GM19324 (cell line): ENCODE measurements at regions not wholly inside any gene's neighbourhood (a gene's known extent, or its start where the extent isn't known, plus 50 kb on each side); places are given as distances from the start of the nearest gene placed in this dataset.
"Not testable (repeated sequence)": the region's sequence is repeated elsewhere in the genome, so short reads cannot be mapped to it uniquely, and the experiment has no call there.

Source experiments
- ATAC-seq: cut with Tn5 transposase; IDR thresholded peaks from one replicate; pipeline ENCODE4 v1.9.1; 2021; ENCODE audit warnings: mild to moderate bottlenecking, moderate library complexity; ENCODE audit not compliant: unreplicated experiment, low FRiP score

DNA sequence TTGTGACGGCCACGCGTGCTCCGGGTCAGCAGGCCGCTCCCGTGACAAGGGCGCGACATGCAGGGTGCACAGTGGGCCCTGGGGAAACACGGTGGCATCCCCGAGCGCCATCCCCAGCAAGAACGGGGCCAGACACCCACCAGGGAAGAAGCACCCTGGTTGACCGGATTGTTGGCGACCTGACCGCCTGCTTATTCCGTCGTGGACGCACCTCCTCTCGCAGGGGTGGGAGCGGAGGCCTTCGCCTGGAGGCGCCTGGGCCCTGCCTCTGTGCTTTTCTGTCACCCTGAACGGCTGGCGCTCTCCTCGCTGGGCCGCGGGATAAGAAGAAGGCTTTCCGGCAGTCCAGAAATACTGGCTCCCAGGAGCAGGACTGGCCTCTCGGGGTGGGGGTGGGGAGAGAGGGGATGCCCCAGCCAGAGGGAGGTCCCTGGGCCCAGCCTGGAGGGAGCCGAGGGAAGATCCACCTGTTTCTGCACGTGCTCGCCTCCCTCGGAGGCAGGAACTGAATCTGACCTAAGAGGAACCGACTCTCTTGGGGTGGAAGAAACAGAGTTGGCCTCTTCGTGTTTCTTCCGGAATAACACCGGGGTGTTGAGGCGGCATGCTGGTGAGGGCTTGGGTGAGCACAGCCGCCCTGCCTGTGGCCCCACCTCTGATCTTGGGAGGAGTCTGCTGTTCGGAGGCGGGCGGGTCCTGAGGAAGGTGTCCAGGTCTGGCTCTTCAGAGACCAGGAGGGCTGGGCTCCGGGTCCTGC lies 4394.2 kb upstream of the TPTE start:
- not testable (repeated sequence) for ATAC-seq

DNA sequence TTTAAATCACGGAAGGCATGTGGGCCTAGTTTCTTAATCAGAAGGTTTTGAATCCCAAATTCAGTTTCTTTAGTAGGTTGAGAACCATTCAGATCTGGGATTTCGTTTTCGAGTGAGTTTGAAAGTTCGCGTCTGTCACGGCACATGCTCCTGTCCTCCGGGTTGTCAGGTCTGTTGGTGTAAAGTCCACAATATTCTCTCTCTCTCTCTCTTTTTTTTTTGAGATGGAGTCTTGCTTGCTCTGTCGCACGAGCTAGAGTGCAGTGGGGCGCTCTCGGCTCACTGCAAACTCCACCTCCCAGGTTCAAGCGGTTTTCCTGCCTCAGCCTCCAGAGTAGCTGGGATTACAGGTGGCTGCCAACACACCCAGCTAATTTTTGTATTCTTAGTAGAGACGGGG lies 4390.6 kb upstream of the TPTE start:
- not testable (repeated sequence) for ATAC-seq

DNA sequence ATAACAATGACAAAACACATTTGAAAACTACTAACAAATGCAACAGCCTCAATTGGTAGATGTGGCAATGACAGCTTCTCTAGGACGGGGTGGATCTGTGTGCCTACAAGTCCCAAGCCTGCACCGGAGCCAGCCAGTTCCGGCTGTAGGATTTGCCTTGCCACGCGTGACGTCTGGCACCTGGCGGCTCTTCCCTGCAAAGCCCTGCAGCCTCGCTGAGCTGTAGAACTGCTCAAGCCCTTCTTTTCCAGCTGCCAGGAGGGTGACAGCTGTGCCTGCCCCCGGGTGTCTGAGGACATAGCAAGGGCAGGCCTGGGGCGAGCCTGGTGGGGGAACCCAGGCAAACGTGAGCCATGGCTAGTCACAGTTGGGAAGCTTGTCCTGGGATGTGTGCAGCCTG lies 4388.0 kb upstream of the TPTE start:
- not testable (repeated sequence) for ATAC-seq

DNA sequence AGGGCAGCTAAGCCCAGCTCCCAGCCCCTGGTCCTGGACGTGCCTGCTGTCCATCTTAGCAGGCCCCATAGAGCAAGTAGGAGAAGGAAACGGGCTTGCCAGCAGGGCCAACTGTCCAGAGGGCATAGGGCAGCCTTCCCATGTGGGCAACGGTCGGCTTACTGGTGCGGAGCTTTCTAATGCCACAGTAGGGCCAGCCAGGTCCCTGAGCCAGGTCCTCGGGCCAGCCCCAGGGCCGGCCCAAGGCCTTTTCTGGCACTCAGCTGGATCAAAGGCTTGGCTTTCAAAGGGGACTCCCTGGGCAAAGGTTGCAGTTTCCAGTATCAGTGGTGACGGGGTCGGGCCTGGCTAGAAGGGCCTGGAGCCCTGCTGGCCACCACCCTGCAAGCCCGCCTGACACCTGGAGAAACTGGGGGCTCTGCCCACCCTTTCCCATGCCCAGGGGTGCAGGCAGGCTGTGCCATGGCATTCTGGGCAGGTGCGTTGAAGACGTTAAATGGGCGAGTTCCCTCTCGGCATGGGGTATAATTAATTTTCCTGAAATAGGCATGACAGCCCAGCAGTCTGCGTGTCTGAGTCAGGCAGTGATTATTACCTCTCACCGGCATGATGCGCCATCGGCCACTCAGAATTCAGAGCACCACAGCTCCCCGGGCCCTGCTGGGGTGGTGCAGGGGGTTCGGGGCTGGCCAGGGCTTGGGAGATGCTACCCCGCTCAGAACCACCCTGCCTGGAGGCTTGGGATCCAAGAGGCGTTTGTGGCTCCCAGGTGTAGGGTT lies 4387.3 kb upstream of the TPTE start:
- ATAC-seq = not testable (repeated sequence)

DNA sequence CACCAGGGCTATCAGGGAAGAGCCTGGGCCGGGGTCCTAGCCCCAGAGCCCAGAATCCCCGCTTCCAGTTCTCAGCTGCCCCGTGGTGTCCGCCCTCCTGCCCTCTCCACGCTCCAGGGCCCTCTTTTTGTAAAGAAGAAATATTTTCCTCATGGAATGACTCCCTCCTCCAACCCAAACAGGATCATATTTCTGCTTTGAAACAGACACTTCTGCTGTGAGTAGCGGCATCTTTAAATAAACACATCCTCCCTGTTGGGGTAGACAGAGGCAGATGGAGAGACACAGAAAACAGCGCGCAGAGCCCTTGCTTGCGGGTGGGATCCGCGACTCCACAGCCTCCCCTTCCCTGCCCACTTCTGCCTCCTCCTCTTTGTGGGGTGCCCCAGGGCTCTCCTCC lies 4384.7 kb upstream of the TPTE start:
- ATAC-seq = not testable (repeated sequence)

DNA sequence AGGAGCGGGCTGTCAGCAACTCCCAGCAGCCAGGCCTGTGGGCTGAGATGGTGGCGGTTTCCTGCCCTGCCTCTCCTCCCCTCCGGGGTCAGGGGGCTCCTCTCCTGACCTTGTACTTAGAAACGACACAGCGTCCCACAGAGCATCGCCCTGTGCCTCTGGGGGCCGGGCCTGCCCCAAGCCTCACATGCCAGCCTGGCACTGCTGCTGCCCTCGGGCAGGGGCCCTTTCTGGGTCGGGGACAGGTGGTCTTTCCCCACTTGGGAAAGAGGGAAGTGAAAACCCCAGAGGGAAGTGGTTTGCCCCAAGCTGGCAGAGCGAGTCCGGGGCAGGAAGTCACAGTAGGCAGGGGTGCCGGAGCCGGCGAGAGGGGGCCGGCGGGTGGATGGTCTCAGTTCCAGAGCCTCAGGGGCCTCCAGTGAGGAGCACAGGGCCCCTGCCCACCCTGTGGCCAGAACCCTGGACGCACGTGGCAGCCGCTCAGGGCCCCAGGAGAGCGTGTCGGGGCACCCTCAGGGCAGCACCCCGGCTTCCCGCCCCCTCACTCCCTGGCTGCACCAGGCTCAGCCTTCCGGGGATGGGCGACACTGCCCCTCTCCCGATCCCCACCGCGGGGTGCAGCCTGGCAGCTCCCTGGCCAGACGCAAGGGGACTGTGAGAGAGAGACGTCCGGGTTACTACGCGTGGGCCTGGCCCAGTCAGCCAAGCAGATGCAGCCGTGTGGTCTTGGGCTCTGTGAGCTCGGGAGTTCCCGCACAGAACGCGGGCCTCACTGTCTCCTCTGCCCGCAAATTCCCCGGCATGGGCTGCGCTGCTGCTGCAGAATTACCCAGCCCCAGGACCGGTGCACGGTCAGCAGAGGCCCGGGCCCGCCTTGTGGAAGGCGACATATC lies 4382.9 kb upstream of the TPTE start:
- ATAC-seq = not testable (repeated sequence)

DNA sequence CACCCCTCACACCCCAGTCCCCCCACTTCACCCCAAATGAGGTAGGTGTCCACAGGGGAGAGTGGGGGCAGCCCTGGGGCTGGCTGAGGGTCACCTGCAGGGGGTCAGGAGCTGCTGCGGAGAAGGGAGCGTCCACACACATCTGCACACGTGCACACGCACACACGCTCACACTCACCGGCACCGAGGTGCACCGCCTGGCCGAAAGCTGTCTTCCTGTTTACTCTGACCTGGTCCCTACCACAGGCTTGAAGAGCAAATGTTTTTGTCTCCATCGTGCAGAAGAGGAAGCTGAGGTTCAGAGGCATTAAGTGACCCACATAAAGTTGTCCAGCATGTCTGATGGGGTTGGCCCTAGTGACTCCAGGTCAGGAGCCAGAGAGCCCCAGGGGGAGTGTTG lies 4382.1 kb upstream of the TPTE start:
- not testable (repeated sequence) for ATAC-seq

DNA sequence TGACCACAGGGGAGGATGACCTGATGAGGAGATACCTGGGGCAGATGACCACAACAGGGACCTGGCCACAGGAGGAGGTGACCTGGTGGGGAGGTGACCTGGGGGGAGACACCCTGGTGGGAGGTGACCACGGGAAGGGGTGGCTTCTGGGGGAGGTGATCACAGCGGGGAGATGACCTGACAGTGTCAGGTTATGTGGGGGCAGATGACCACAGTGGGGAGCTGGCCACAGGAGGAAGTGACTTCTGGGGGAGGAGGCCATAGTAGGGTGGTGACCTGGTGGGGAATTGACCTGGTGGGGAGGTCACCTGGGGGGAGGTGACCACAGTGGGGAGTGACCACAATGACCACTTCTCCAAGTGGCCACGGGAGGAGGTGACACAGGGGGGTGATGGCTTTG lies 4381.5 kb upstream of the TPTE start:
- not testable (repeated sequence) for ATAC-seq

DNA sequence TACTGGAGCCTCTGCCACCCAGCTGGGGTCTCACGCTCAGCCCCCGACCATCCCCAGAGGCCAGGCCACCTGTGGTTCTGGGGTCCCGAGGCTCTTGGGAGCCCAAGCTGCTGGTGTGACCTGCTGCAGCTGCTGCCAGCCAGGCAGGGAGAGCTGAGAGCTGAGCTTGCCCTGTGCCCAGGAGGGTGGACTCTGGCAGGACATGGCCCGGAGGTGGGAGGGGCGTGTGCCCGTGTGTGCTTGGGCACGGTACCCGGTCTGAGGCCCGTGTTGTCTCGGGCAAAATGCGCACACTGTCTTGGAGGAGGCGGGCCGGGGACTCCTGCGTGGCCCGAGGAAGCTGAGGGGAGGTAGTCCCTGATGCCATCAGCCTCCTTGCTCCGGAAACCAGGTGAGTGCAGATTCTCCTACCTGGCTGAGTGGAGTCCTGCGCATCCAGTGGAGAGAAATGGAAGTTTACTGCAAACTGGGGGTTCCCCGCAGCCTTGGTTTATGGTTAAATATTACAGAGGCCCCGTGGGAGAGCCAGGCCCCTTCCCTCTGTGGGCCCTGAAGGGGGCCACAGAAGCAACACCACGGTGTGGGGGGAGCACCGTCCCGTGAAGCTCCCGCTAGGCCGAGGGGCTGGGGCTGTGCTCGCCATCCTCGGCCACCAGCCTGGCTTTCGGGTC lies 4380.8 kb upstream of the TPTE start:
- not testable (repeated sequence) for ATAC-seq

DNA sequence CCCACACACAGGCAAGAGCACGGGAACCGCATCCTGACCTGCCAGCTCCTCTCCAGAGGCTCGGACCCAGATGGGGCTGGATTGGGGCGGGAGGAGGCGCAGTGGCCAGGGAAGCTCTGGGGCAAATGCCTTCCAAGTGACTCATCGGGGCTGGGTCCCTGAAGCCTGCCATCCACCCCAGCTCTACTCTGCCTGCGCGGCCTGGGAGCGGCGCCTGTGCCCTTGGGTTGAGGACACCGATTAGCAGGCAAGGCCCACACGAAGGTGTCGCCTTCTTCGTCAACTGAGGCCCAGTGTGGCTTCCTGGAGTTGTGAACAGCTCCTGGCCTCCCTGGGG lies 4380.3 kb upstream of the TPTE start:
- not testable (repeated sequence) for ATAC-seq

DNA sequence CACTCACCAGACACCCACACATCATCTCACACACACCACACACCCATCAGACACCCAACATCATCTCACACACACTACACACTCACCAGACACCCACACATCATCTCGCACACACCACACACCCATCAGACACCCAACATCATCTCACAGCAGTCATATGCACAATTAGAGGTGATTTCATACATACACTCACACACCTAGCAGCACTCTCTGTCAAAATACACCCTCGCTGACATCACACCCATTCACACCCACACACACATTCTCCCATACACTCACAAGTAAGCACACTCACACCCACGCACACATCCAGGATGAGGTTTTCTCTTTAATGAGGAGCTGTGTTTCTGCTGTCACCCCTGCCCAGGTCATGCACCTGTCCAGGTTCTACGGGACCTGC lies 4368.2 kb upstream of the TPTE start:
- not testable (repeated sequence) for ATAC-seq

DNA sequence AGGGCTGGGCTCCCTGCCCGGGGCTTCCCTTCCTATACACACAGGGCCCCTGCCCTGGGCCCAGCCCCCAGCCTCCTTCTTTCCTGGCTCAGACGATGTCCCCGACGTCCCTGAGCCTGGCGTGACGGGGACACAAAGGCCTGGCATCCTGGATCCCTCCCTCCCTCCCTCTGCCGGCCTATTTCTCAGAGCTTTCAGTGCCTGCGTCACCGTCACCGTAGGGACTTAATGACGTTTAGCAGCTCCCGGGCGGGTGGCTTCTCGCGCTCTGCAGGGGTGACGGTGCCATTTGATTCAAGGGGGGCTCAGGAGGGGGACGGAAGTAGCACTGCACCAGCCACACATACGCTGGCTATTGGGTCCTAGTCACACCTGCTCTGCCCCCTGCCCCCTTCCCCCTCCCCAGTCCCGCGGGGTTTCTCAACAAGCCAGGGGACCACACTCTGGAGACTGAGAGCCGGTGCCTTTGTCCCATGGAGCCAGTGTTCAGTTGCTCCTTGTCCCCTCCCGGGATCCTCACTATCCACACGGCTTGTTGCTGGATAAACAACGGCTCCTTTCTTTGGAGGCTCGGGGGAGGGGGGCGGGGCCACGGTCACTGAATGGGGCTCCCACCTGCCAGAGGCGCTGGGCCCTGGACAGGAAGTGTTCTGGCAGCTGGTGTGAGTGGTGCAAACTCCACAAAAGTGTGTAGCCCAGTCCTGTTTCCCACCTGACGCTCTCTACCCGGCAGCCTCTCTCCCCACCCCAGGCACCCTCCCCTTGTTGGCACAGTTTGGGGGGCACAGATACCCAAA lies 4366.7 kb upstream of the TPTE start:
- ATAC-seq = not testable (repeated sequence)

DNA sequence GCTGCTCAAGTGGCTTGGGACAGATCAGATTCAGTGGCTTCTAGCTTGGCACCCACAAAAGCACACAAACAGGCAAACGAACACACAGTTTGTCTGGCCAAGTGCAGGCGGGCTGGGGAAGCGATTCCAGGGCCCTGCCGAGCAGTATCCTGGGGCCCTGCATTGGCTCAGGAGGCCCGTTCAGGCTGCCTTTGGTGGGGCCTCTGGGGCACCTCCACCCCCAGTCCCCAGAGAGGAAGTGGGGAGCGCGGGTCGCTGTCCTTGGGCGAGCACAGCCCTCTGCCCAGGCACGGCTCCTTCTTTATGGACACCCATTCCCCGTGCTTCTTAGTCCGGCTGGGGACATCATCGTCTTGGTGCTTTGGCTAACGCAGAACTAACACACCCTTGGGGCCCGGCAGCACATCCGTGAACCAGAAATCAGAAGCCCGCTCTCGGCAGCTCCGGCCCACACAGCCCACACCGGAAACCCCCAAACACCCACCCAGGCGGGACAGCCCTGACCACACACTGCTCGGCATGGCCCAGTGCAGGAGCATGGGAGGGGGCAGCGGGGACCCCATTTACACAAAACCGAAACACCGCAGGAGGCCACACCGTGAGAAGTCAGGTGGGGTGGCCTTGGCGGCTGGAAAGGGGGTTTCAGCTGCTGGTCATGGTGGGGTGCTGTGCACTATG lies 4364.5 kb upstream of the TPTE start:
- not testable (repeated sequence) for ATAC-seq

DNA sequence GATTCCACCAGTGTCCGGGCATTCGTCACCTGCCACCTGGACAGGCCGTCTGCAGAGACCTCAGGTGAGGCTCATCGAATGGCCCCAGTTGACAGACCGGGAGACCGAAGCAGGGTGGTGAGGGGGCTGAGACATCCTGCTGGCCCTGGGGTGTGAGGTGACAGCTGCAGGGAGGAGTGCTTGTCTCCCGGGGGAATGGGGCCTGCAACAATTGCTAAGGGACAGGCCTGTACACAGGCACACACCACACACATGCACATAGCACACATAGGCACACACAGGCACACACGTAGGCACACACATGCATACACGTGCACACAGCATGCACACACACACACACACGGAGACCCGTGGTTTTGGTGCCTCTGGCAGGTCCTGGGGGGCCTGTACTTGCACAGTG lies 4363.9 kb upstream of the TPTE start:
- not testable (repeated sequence) for ATAC-seq

DNA sequence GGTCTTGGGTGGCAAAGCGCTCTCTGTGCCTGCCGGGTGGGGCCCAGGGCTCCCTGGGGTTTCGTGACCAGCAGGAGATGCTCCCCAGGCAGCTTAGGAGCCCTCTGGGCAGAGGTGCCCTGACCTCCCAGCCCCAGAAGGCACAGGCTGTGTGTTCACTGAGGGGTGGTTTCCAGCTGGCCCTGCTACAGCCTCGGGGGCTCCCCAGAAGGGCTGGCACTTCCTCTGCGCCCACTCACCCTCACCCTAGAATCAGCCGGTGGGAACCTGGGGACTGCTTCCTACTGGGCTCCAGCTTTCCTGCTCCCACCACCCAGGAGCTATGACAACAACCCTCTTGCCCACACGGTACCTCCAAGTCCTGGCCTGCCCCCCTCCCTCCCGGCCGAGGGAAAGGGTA lies 4363.2 kb upstream of the TPTE start:
- not testable (repeated sequence) for ATAC-seq
